Parathyroid adenoma (tissue), 2 donors: ENCODE measurements at regions not wholly inside any gene's neighbourhood (a gene's known extent, or its start where the extent isn't known, plus 50 kb on each side); places are given as distances from the start of the nearest gene placed in this dataset.

Experiments used
- H2AFZ ChIP-seq: fragments of 300-600 bp; sonication (generic); one replicate; pipeline ENCODE4 v1.7.0; 2017; ENCODE audit warnings: antibody characterized with exemption, mild to moderate bottlenecking
- H3K27ac ChIP-seq: fragments of 300-600 bp; sonication (generic); one replicate; pipeline ENCODE4 v1.7.0; 2017
- H3K27me3 ChIP-seq: fragments of 300-600 bp; sonication (generic); one replicate; pipeline ENCODE4 v1.7.0; 2017; ENCODE audit warnings: low read length; ENCODE audit not compliant: control insufficient read depth, insufficient read depth
- H3K36me3 ChIP-seq: fragments of 300-600 bp; sonication (generic); one replicate; pipeline ENCODE4 v1.7.0; 2017; ENCODE audit warnings: low read length; ENCODE audit not compliant: control insufficient read depth, insufficient read depth
- H3K4me1 ChIP-seq: fragments of 300-600 bp; sonication (generic); one replicate; pipeline ENCODE4 v1.7.0; 2017; ENCODE audit warnings: control low read depth
- H3K4me2 ChIP-seq: fragments of 300-600 bp; sonication (generic); one replicate; pipeline ENCODE4 v1.7.0; 2017; ENCODE audit warnings: low read length
- H3K4me3 ChIP-seq: fragments of 300-600 bp; sonication (generic); one replicate; pipeline ENCODE4 v1.7.0; 2017; ENCODE audit warnings: low read depth, low read length
- H3K79me2 ChIP-seq: fragments of 300-600 bp; sonication (generic); one replicate; pipeline ENCODE4 v1.7.0; 2017; ENCODE audit warnings: control low read depth
- H3K9ac ChIP-seq: fragments of 300-600 bp; sonication (generic); one replicate; pipeline ENCODE4 v1.7.0; 2017; ENCODE audit warnings: mild to moderate bottlenecking
- H3K9me3 ChIP-seq: fragments of 300-600 bp; sonication (generic); one replicate; pipeline ENCODE4 v1.7.0; 2017; ENCODE audit warnings: low read length; ENCODE audit not compliant: control insufficient read depth
- TF ChIP-seq, protein P1 (sequence below): fragments of 300-600 bp; sonication (generic); IDR thresholded peaks from one replicate; pipeline ENCODE4 v1.7.0; 2017; ENCODE audit warnings: antibody characterized with exemption, mild to moderate bottlenecking
- donor health status: primary hyperparathyroidism.

DNA sequence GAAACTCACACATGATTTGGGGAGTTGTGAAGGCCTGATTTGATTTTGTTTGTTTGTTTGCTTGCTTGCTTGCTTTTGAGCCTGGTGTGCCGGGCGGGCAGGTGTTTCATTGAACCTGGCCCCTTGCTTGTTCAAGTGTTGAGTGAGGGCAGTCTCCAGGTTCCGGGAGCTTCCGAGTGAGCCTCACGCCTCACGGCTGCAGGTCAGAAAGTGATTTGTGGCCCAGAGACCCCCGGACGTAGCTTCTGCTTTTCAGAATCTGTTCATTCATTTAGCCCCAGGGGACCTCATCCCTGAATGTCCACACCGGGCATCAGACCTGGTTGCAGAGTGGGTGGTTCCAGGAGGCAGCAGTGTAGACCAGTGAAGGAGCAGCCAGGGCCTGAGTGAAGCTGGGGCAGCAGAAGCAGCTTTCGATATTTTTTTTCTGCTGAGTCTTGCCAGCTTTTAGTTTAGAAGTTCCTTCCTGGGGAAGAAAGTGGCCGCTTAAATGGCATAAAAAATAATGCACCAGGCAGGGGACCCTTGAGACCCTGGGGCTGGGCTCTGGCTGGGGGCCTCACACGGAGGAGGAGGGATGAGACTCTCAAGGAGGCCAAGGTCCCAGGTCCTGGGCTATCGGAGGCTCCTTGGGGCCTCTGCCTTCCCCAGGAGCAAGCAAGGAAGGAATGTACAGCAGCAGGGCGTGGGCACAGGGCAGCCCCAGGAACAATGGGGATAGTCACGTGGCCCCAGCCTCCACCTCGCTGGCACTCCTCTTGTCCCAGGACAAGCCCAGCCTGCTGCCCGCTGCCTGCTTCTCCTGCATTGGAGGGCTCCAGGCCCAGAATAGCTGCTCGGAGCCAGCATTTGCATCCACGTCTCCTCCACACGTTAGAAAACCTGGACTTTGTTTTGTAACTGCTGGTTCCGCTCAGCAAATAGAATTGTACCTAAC, 89.2 kb upstream of the BHLHE23 start:
- no peak overlapping the region for H3K4me3 ChIP-seq
- H3K79me2 ChIP-seq = no peaks in the 10 kb centered on the region
- H2AFZ ChIP-seq = no peak overlapping the region
- no peaks in the 10 kb centered on the region for H3K9me3 ChIP-seq
- no peak overlapping the region for H3K4me2 ChIP-seq
- peaks cover under 1% of the 10 kb centered on the region for H3K27me3 ChIP-seq
- TF ChIP-seq, protein P1, sequence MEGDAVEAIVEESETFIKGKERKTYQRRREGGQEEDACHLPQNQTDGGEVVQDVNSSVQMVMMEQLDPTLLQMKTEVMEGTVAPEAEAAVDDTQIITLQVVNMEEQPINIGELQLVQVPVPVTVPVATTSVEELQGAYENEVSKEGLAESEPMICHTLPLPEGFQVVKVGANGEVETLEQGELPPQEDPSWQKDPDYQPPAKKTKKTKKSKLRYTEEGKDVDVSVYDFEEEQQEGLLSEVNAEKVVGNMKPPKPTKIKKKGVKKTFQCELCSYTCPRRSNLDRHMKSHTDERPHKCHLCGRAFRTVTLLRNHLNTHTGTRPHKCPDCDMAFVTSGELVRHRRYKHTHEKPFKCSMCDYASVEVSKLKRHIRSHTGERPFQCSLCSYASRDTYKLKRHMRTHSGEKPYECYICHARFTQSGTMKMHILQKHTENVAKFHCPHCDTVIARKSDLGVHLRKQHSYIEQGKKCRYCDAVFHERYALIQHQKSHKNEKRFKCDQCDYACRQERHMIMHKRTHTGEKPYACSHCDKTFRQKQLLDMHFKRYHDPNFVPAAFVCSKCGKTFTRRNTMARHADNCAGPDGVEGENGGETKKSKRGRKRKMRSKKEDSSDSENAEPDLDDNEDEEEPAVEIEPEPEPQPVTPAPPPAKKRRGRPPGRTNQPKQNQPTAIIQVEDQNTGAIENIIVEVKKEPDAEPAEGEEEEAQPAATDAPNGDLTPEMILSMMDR = no peak
- no peak overlapping the region for H3K9ac ChIP-seq
- no peak overlapping the region for H3K27ac ChIP-seq
- no peaks in the 10 kb centered on the region for H3K4me1 ChIP-seq
- no peaks in the 10 kb centered on the region for H3K36me3 ChIP-seq

DNA sequence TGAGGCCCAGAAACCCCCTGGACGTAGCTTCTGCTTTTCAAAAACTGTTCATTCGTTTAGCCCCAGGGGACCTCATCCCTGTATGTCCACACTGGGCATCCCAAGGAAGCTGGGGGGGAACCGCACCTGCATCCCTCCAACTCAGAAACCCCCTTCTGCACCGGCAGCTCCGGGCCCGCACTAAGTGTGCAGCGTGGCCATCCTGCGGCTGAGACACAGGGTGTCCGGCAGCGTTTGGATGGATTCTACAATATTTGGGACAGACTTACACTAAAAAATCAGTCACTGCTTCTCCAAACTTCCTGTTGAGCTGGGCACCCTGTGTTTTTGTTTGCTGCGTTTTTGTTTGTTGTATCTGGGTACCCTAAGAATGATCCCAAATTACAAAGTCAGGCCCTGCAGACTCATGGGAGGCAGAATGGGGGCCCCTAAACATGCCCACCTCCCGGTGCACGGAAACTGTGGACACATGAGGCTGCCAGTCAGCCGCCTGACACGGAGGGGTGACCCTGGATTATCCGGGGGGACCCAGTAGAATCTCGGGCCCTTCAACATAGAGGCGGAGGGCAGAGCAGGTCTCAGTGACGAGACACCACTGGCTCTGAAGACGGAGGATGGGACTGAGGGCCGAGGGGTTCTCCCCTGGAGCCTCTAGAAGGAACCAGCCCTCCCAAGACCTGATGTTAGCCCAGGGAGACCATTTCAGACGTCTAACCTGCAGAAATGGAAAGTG, 88.2 kb upstream of the BHLHE23 start:
- H3K4me3 ChIP-seq = no peak overlapping the region
- no peak overlapping the region for H3K27ac ChIP-seq
- no peaks in the 10 kb centered on the region for H3K9me3 ChIP-seq
- no peak overlapping the region for H2AFZ ChIP-seq
- H3K27me3 ChIP-seq = peaks cover 3% of the 10 kb centered on the region
- no peaks in the 10 kb centered on the region for H3K36me3 ChIP-seq
- no peak overlapping the region for H3K4me2 ChIP-seq
- TF ChIP-seq, protein P1 = no peak
- H3K9ac ChIP-seq = no peak overlapping the region
- H3K79me2 ChIP-seq = no peaks in the 10 kb centered on the region
- no peaks in the 10 kb centered on the region for H3K4me1 ChIP-seq

DNA sequence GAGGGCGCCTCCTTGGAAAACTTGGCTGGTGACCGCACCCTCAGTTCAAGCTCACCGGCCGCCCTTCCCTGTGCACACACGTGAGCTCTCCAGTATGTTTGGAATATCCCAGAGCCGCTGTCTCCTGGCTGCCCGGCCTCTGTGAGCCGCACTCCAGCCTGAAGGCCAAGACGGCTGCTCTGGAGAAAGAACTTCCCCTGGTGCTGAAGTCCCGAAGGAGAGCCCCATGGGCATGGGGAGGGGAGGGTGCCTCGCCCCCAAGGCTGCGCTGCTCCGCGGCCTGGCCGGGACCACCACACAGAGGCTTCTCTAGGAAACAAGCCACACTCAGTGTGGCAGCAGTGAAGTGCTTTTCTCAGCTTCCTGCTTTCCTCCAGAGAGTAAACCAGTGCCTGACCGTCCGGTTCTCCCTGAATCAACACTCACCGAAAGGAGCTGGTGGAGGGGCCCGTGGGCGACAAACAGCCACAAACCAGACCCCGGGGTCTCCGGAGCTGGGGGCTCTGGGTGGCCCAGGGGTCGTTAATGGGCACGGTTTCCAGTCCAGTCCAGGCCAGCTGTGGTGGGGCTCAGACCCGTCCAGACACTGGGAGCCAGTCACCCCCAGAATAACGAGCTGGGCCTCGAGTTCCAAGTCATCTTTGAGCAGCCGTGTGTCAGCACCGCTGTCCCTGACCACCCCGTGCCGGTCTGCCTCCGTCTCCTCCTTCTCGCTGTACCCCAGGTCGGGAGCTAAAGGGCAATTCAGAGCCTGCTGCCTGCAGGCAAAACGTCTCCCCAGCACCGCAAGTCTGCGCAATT, 87.4 kb upstream of the BHLHE23 start:
- Histone ChIP-seq H3K9ac (no peak overlapping the region), H3K4me2 (no peak overlapping the region), H3K4me3 (no peak overlapping the region), H3K27me3 (peaks cover 3% of the 10 kb centered on the region), H2AFZ (no peak overlapping the region), H3K27ac (no peak overlapping the region), H3K79me2 (no peaks in the 10 kb centered on the region), H3K36me3 (no peaks in the 10 kb centered on the region), H3K9me3 (no peaks in the 10 kb centered on the region), H3K4me1 (no peaks in the 10 kb centered on the region)
- TF ChIP-seq, protein P1 = no peak

DNA sequence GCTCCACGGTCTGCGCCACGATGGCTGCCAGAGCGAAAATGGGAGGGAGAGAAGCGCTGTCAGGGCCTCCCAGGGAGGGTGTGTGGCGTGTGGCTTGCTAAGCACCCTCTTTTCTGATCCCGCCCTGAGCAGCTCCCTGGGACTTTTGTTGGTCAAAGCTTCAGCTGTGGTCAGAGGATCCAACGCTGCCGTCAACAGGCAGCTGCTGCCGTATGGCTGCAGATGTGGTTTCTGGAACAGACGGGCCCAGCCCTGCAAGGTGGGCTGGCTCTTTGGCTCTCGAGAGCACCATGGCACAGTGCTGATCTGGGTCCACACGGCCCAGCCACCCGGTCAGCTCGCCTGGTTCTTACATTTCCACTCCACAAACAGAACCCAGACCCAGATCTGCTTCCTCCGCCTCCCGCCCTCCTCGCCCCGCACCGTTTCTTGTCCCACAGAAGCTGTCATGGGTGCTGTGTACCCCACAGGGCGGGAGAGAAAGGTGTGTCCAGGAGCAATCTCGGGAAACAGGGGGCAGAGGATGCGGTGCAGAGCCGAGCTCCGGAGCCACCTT, 86.0 kb upstream of the BHLHE23 start:
- Histone ChIP-seq H3K79me2 (no peaks in the 10 kb centered on the region), H3K4me1 (no peaks in the 10 kb centered on the region), H3K9ac (no peak overlapping the region), H3K4me2 (no peak overlapping the region), H3K36me3 (no peaks in the 10 kb centered on the region), H2AFZ (no peak overlapping the region), H3K27me3 (peaks cover 3% of the 10 kb centered on the region), H3K9me3 (no peaks in the 10 kb centered on the region), H3K4me3 (no peak overlapping the region), H3K27ac (no peak overlapping the region)
- TF ChIP-seq, protein P1 = no peak
